ENCODE measurements at regions not wholly inside any gene's neighbourhood (a gene's known extent, or its start where the extent isn't known, plus 50 kb on each side); places are given as distances from the start of the nearest gene placed in this dataset.
"Not testable (repeated sequence)": the region's sequence is repeated elsewhere in the genome, so short reads cannot be mapped to it uniquely, and the experiment has no call there.

DNA sequence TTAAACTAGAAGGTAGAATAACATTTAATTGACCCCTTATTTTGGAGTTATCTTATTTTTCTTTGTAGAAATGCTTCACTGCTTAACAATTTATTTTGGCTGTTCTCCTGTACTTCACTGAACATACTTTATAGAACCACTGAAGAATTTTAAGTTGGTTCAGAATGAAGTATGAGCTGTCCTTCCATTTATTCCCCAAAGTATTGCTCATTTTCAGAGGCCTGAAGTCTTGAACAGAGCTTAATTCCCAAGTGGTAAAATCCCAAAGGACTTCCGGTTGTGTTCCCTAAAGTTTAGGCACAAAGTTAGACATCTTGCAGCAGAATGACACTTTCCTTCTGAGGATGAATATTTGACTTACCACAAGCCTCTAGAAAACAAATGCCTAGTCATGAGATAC lies 233.3 kb downstream of the TINAG start:
- intact Hi-C loops (cut with DNase I) = no loop called here
- no peak for DNase-seq

- no peak for DNase-seq
- intact Hi-C loops (cut with DNase I) = no loop called here
These were observed 250.9 kb downstream of the TINAG start for GRCh38 chr6:54559136-54559535.

DNA sequence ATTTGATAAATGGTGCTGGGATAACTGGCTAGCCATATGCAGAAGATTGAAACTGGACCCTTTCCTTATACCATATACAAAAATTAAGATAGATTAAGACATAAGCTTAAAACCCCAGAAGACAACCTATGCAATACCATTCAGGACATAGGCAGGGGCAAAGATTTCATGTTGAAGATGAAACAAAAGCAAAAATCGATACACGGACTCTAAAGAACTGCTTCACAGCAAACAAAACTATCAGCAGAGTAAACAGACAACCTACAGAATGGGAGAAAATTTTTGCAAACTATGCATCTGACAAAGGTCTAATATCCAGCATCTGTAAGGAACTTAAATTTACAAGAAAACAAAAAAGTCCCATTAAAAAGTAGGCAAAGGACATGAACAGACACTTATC lies 255.9 kb downstream of the TINAG start:
- DNase-seq; intact Hi-C loops (cut with DNase I): not testable (repeated sequence)

DNA sequence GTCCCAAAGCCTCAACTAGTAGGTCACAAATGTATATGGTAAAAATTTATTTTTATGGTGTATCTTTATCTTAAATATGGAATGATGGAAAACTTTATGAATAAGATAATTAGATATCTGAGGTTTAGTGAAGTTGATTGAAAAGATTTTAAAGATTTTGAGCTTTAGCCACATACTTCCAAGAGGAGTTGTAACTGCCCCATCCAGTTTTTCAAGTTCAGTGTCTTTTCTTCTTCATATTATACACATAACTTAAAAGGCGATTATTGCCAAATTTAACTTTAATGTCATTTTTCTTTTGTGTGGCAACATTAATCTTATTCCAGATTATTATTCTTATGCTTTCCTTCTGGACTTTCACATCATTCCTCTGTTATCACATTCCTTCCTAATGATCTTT lies 266.4 kb downstream of the TINAG start:
- DNase-seq = no peak
- intact Hi-C loops (cut with DNase I) = no loop called here

- no peak for DNase-seq
- intact Hi-C loops (cut with DNase I) = no loop called here
These were observed 268.3 kb upstream of the FAM83B start for GRCh38 chr6:54578261-54578660.

DNA sequence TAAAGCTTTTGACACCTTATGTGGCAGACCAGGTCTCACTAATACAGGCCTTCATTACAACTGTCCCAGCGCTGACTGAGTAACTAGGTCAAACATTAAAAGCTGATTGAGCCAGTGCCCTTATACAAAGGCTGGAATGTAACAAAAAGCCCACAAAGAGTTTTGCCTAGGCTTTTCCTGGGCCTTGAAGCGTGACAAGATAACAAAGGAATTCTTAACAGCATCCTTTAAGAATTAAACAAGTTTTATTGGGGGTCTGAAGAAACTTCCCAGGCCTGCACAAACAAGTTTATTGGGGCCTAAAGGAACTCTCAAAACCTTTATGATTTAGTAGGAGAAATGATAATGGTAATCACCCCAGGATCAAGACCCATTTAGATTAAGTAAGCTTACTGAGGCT lies 267.6 kb upstream of the FAM83B start:
- no peak for DNase-seq
- intact Hi-C loops (cut with DNase I) = no loop called here

- DNase-seq = no peak
- intact Hi-C loops (cut with DNase I) = no loop called here
These were observed 260.3 kb upstream of the FAM83B start for GRCh38 chr6:54586251-54586650.

- no peak for DNase-seq
- intact Hi-C loops (cut with DNase I) = no loop called here
These were observed 259.3 kb upstream of the FAM83B start for GRCh38 chr6:54587277-54587676.

DNA sequence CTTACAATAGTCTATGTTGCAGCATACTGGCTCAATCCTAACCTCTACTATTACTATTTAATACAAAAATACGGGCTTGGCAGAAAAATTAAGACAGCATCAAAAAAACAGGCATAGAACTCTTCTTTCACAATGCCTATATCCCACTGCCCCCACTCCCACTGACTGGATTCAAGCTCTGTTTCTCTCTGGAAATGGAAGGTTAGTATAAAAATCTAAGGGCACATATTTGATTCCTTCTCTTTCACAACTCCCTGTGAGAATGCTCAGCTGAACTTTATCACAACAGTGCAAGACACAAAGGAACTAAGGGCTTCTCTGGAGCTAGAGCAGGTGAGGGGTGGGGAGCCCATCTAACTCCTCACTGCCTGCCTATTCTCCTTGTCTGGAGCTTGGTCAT lies 258.4 kb upstream of the FAM83B start:
- intact Hi-C loops (cut with DNase I) = no loop called here
- DNase-seq = no peak

DNA sequence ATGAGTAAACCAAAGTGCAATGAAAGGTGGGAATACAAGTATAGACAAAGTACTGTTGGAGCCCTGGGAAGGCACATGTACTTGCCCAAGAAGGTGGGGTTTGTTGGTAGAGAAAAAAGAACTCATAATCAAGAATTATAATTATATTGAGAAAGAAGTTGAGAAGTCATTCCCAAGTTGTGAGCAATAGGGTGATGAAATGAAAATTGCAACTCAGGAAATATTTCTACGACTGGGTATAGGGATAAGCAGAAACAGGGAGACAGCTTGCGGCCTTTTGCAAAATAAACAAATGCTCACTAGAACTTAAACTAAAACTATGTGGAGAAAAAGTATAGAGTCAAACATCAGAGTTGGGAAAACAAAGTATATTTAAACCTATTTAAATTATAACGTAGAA lies 250.7 kb upstream of the FAM83B start:
- intact Hi-C loops (cut with DNase I) = no loop called here
- DNase-seq = no peak

- intact Hi-C loops (cut with DNase I) = no loop called here
- DNase-seq = no peak
These were observed 247.7 kb upstream of the FAM83B start for GRCh38 chr6:54598787-54599313.

DNA sequence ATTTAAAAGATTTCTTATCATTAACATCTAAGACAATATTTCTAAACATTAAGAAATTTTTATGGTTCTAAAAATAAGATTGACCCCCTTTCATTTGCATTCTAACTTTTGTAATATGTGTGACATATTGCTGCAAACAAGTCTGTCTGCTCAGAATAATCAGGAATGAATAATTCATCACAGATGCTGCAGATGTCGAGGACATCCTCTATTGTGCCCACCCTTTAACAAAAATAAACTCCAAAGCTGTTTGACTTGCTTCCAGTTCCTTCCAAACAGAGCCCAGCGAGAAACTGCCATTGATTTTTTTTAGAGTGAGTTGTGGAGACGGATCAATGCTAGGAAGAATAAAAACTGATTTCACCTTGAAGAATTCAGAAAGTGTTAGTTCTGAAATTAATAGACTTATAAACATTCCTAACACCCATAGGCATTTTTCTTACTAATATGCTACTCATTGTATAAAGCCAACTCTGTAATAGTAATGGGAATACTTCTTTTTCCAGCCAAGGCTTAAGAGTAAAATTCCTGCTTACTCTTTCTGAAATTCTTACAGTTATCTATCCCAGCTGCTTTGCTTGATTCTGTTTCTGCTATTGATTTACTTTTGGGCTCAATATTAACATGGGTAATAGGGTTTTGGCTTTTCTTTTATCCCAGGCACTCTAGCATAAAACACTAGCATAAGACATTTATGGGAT lies 244.8 kb upstream of the FAM83B start:
- no peak for DNase-seq
- intact Hi-C loops (cut with DNase I) = no loop called here

DNA sequence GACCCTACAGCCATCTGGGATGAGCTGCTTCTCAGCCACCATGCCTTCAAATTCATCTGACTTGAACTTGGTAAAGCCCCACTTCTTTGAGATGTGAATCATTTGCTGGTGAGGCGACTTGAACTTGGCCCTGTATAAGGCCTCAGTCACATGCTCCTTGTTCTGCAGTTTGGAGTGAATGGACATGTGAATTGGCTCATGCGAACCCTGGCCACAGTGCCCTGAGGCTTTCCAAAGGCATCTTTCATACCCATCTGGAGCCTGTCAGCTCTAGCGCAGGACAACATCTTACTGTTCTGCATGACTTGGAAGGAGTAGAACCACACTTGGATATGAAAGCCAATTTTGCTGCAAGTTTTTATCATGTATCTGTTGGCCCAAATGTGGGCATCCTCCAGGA lies 244.0 kb upstream of the FAM83B start:
- intact Hi-C loops (cut with DNase I) = no loop called here
- DNase-seq = no peak

DNA sequence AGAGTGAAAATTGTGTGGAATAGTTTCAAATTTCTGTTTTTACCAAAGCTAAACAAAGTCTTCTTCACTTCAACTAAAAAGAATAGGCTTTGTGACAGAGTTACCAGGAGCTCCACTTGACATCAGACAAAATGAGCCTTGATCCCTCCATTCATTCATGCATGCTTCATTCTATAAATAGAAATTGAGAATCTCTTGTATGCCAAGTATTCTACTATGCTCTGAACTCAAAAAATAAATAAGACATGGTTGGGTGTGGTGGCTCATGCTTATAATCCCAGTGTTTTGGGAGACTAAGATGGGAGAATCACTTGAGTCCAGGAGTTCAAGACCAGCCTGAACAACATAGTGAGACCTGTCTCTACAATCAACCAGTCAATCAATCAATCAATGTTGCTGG lies 236.6 kb upstream of the FAM83B start:
- intact Hi-C loops (cut with DNase I) = no loop called here
- no peak for DNase-seq

GRCh38 chr6:54613596-54613995 lies 233.0 kb upstream of the FAM83B start:
- no peak for DNase-seq
- intact Hi-C loops (cut with DNase I) = no loop called here

DNA sequence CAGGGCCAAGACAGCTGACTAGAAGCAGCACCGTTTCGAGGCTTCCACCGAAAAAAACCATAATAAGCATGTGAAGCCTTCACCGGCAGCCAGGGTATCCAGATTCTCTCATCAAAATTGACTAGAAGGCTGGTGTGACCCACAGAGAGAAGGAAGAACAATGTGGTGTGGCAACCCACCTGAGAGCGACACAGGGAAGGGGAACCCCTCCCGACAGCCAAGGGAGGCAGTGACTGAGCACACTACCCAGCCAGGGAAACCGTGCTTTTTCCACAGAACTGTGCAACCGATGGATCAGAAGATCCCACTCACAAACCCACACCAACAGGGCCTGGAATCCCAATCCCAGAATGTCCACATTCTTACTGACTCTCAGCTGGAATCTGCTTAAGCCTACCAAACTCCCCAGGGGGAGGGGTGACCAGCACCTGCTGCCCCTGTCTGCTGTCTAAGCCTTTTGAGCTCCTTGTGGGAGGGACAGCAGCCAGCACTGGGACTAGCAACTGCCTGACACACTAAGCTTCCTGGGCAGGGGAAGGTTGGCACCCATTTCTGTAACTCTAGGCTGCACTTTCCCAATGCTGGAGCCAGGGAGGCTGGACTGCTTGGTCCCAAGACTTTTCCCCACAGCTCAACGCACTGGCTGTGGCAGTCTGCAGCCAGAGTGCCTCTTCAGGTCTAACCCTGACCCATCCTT lies 231.9 kb upstream of the FAM83B start:
- intact Hi-C loops (cut with DNase I) = no loop called here
- no peak for DNase-seq

DNA sequence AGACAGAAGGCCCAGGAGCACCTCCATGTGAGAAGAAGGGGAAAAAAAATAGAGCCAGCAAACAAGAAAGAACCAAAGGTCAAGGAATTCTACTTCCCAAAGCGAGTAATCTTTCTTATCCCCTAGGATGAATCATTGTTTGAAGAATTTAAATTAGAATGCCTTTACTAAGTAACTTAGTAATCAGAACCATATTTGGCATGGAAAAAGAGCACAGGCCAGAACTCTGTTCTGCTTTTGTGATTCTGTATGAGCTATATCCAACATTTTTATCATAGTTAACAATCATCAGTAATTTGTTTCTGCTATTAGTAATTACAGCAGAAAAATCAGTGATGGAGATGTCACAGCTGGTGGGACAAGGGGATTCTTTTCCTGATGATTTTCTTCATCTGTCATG lies 228.8 kb upstream of the FAM83B start:
- intact Hi-C loops (cut with DNase I) = no loop called here
- no peak for DNase-seq

GRCh38 chr6:54618572-54618971 lies 228.0 kb upstream of the FAM83B start:
- no peak for DNase-seq
- intact Hi-C loops (cut with DNase I) = no loop called here

DNA sequence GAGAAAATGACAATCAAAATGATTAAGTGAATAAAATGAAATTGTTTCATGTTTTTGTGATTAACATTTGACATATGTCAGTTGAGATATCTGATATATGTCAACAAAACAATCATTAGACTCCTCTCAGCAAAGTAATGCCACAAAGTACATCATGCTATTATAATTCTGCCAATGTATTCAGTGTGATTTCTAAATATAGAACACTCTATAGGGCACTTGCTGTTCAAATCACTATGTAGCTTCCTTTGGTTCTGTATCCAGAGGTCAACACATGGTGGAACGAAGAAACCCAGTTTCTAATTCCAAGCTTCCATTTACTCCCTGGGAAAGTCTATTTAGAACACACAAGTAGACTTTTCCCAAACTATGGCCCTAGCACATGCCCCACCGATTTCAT lies 227.5 kb upstream of the FAM83B start:
- intact Hi-C loops (cut with DNase I) = no loop called here

GRCh38 chr6:54621285-54621684 lies 225.3 kb upstream of the FAM83B start:
- DNase-seq = no peak
- intact Hi-C loops (cut with DNase I) = no loop called here

More for the DNA sequence above, 227.5 kb upstream of the FAM83B start:
- DNase-seq = no peak

DNA sequence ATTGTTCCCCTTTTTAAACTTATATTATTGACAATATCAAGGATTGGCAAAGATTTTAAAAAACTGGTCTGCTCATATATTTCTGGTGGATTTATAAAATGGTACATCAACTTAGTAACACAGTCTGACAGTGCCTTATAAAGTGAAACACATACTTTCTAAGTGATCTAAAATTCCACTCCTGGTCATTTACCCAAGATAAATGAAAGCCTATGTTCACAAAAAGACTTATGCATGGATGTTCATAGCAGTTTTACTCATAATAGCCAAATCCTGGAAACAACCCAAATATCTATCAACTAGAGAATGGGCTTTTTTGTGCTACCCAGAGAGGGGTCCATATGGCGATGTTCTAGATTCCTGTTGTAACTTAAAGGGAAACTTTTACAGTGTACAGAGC lies 222.4 kb upstream of the FAM83B start:
- intact Hi-C loops (cut with DNase I) = no loop called here
- no peak for DNase-seq

DNA sequence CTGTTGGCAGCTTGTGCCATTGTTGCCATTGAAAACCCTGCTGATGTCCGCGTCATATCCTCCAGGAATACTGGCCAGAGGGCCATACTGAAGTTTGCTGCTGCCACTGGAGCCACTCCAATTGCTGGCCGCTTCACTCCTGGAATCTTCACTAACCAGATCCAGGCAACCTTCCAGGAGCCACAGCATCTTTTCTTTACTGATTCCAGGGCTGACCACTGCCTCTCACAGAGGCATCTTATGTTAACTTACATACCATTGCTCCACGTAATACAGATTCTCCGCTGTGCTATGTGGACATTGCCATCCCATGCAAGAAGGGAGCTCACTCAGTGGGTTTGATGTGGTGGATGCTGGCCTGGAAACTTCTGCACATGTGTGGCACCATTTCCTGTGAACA lies 221.8 kb upstream of the FAM83B start:
- no peak for DNase-seq
- intact Hi-C loops (cut with DNase I) = no loop called here

Data from posterior cingulate gyrus (tissue), 11 donors.